Testis (tissue), 2 donors: ENCODE measurements at regions not wholly inside any gene's neighbourhood (a gene's known extent, or its start where the extent isn't known, plus 50 kb on each side); places are given as distances from the start of the nearest gene placed in this dataset.

Experiments
- CTCF ChIP-seq, 3 experiments: fragments of 450-650 bp in 2 of 3; fragments of 200-600 bp in 1 of 3; sonication (generic) in 1 of 3; IDR thresholded peaks; one replicate each; pipeline ENCODE4 v1.5.1; 2016 to 2019; ENCODE audit warnings: antibody characterized with exemption in 3 of 3, mild to moderate bottlenecking in 2 of 3, moderate library complexity in 1 of 3
- POLR2A ChIP-seq: fragments of 450-650 bp; IDR thresholded peaks from one replicate; pipeline ENCODE4 v1.6.1; 2017; ENCODE audit warnings: antibody characterized with exemption, mild to moderate bottlenecking, moderate library complexity

- no peak for TF ChIP-seq POLR2A
- TF ChIP-seq CTCF (IDR thresholded peaks at IDR 0.05) = no peak
Observed at GRCh38 chrY:15648198-15648597, 1123.9 kb downstream of the NLGN4Y start.
